DOHH2 (cell line): ENCODE measurements at regions not wholly inside any gene's neighbourhood (a gene's known extent, or its start where the extent isn't known, plus 50 kb on each side); places are given as distances from the start of the nearest gene placed in this dataset.

Experiments
- CTCF ChIP-seq: fragments of 200-600 bp; sonication (generic); IDR thresholded peaks from one replicate; pipeline ENCODE4 v1.5.1; 2014; ENCODE audit warnings: antibody characterized with exemption, mild to moderate bottlenecking, low read depth, low read length; ENCODE audit not compliant: poor library complexity, severe bottlenecking
- EZH2phosphoT487 ChIP-seq: fragments of 200-600 bp; sonication (generic); IDR thresholded peaks from 2 replicates; pipeline ENCODE4 v1.6.1; 2017; ENCODE audit warnings: borderline replicate concordance, mild to moderate bottlenecking, antibody characterized with exemption, low read length, moderate library complexity, mixed read lengths

- TF ChIP-seq CTCF (no peak), EZH2phosphoT487 (no peak)
These were observed 91.5 kb downstream of the GGTLC2 start for GRCh38 chr22:22735695-22736611.
